Loucy (cell line): ENCODE measurements at regions not wholly inside any gene's neighbourhood (a gene's known extent, or its start where the extent isn't known, plus 50 kb on each side); places are given as distances from the start of the nearest gene placed in this dataset.

Source experiments
- EZH2phosphoT487 ChIP-seq: fragments of 200-600 bp; IDR thresholded peaks from 2 replicates; pipeline ENCODE4 v1.6.1; 2018; ENCODE audit warnings: antibody characterized with exemption, mild to moderate bottlenecking, moderate library complexity, borderline replicate concordance
- TF ChIP-seq, protein P1 (sequence below): fragments of 200-600 bp; sonication (generic); conservative IDR thresholded peaks from 2 replicates; pipeline ENCODE4 v1.5.1; 2014; ENCODE audit warnings: mild to moderate bottlenecking, antibody characterized with exemption, low read length

DNA sequence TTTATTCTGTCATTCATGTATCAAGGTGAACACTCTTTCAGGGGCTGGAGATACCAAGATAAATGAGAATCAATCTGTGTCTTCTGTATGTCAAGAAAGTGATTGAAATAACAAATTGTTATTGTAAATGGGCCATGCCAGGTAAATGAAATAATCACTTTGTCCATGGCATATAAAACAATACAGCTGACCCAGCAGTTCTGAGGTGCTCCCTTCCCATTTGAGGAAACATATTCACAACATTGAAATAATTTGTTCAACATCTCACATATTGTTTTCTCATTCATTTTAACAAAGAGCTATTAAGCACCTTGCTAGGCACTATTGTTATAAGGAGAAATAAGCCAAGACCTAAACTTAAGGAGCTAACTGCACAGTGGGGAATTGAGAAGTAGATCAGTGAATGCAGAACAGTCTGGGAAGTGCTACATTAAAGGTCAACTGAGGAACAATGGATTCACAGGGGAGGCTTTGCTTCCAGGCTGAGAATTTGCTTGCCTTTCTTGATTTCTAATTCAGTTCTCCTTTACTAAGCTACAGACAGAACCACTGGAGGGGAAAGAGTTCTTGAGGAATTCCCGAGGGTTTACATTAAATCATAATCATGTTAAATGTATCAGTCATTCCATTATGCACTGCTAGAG lies 806.3 kb upstream of the ARPP21 start:
- TF ChIP-seq, protein P1, sequence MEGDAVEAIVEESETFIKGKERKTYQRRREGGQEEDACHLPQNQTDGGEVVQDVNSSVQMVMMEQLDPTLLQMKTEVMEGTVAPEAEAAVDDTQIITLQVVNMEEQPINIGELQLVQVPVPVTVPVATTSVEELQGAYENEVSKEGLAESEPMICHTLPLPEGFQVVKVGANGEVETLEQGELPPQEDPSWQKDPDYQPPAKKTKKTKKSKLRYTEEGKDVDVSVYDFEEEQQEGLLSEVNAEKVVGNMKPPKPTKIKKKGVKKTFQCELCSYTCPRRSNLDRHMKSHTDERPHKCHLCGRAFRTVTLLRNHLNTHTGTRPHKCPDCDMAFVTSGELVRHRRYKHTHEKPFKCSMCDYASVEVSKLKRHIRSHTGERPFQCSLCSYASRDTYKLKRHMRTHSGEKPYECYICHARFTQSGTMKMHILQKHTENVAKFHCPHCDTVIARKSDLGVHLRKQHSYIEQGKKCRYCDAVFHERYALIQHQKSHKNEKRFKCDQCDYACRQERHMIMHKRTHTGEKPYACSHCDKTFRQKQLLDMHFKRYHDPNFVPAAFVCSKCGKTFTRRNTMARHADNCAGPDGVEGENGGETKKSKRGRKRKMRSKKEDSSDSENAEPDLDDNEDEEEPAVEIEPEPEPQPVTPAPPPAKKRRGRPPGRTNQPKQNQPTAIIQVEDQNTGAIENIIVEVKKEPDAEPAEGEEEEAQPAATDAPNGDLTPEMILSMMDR = no peak
- TF ChIP-seq EZH2phosphoT487 = no peak
